Caco-2 (cell line): ENCODE measurements at regions not wholly inside any gene's neighbourhood (a gene's known extent, or its start where the extent isn't known, plus 50 kb on each side); places are given as distances from the start of the nearest gene placed in this dataset.

ENCODE experiments used
- BruUV-seq: library from RNA; stranded (reverse); fragments of 400-500 nt; replicated peaks from 2 replicates; lab custom pipeline; 2021; lab: Mats Ljungman, UMichigan
- CTCF ChIA-PET: fragments of 300-600 bp; sonication (Branson Sonifier 250); formaldehyde crosslinking; loops from one replicate; lab custom pipeline; 2022; ENCODE audit warnings: antibody characterized with exemption; lab: Charles Lee
- POLR2A ChIA-PET: fragments of 300-600 bp; sonication (Branson Sonifier 250); formaldehyde crosslinking; loops from one replicate; lab custom pipeline; 2022; ENCODE audit warnings: antibody characterized with exemption; lab: Charles Lee
- DNase-seq, 2 experiments: peaks; one replicate each; pipeline versions ENCODE4 v3.0.0 to v3.0.0-alpha.2; 2020 to 2022
- H3K27me3 ChIP-seq: replicated peaks from 2 replicates; pipeline ENCODE4 v1.6.0; 2011; ENCODE audit warnings: low read length; ENCODE audit not compliant: control insufficient read depth, insufficient read depth
- H3K36me3 ChIP-seq: 2 replicates; pipeline ENCODE4 v1.5.1; 2011; ENCODE audit warnings: low read length; ENCODE audit not compliant: control insufficient read depth, insufficient read depth
- H3K4me1 ChIP-seq: fragments of 250-450 bp; sonication (Bioruptor Pico); 2 replicates; pipeline ENCODE4 v1.5.1; 2020; ENCODE audit warnings: mild to moderate bottlenecking
- H3K4me3 ChIP-seq: 2 replicates; pipeline ENCODE4 v1.5.1; 2011; ENCODE audit warnings: low read depth, mild to moderate bottlenecking, control low read depth, low read length
- H3K9me3 ChIP-seq: fragments of 250-450 bp; sonication (Bioruptor Pico); 2 replicates; pipeline ENCODE4 v1.5.1; 2020; ENCODE audit warnings: mild to moderate bottlenecking, moderate library complexity
- H3K27ac Mint-ChIP-seq: one replicate; pipeline ENCODE4 v1.8.0; 2022; ENCODE audit warnings: mixed read lengths; ENCODE audit not compliant: unreplicated experiment
- H3K27me3 Mint-ChIP-seq: one replicate; pipeline ENCODE4 v1.8.0; 2022; ENCODE audit warnings: mixed read lengths; ENCODE audit not compliant: insufficient read depth, unreplicated experiment
- H3K36me3 Mint-ChIP-seq: one replicate; pipeline ENCODE4 v1.8.0; 2022; ENCODE audit warnings: mild to moderate bottlenecking, mixed read lengths; ENCODE audit not compliant: insufficient read depth, unreplicated experiment
- H3K4me1 Mint-ChIP-seq: one replicate; pipeline ENCODE4 v1.8.0; 2022; ENCODE audit warnings: low read depth, mixed read lengths; ENCODE audit not compliant: unreplicated experiment
- H3K4me3 Mint-ChIP-seq: one replicate; pipeline ENCODE4 v1.8.0; 2022; ENCODE audit warnings: mild to moderate bottlenecking, moderate library complexity, mixed read lengths; ENCODE audit not compliant: unreplicated experiment
- H3K9me3 Mint-ChIP-seq: one replicate; pipeline ENCODE4 v1.8.0; 2022; ENCODE audit warnings: mixed read lengths; ENCODE audit not compliant: unreplicated experiment
- intact Hi-C: fragments of 100-400 bp; cut with micrococcal nuclease; formaldehyde crosslinking; loops from one replicate; pipeline ENCODE4 v1.10.0; 2022; ENCODE audit not compliant: unreplicated experiment
- TF ChIP-seq, protein P1 (sequence below), 2 experiments: fragments of 200-600 bp in 1 of 2; IDR thresholded peaks; 1 replicate in 1 of 2; 2 replicates in 1 of 2; pipeline versions ENCODE4 v1.5.1 to v1.8.0; 2011 to 2022; ENCODE audit warnings: antibody characterized with exemption in 1 of 2, control low read depth in 1 of 2, inconsistent platforms in 1 of 2, low read depth in 1 of 2, low read length in 1 of 2, mild to moderate bottlenecking in 1 of 2, moderate library complexity in 1 of 2; ENCODE audit not compliant: insufficient read depth in 1 of 2, severe bottlenecking in 1 of 2, unreplicated experiment in 1 of 2

GRCh38 chr19:28426110-28426729 lies 786.7 kb downstream of the UQCRFS1 start:
- Histone ChIP-seq H3K4me1 (no peaks in the 10 kb centered on the region), H3K9me3 (no peaks in the 10 kb centered on the region), H3K36me3 (no peaks in the 10 kb centered on the region), H3K27me3 (no peaks in the 10 kb centered on the region), H3K4me3 (no peak overlapping the region)
- H3K27me3 Mint-ChIP-seq, result no peaks in the 10 kb centered on the region
- POLR2A ChIA-PET, result no interaction called here
- H3K9me3 Mint-ChIP-seq, result peaks cover 7% of the 10 kb centered on the region
- no peaks in the 10 kb centered on the region for H3K4me1 Mint-ChIP-seq
- TF ChIP-seq, protein P1, sequence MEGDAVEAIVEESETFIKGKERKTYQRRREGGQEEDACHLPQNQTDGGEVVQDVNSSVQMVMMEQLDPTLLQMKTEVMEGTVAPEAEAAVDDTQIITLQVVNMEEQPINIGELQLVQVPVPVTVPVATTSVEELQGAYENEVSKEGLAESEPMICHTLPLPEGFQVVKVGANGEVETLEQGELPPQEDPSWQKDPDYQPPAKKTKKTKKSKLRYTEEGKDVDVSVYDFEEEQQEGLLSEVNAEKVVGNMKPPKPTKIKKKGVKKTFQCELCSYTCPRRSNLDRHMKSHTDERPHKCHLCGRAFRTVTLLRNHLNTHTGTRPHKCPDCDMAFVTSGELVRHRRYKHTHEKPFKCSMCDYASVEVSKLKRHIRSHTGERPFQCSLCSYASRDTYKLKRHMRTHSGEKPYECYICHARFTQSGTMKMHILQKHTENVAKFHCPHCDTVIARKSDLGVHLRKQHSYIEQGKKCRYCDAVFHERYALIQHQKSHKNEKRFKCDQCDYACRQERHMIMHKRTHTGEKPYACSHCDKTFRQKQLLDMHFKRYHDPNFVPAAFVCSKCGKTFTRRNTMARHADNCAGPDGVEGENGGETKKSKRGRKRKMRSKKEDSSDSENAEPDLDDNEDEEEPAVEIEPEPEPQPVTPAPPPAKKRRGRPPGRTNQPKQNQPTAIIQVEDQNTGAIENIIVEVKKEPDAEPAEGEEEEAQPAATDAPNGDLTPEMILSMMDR (IDR thresholded peaks at IDR 0.05; ENCODE audit: insufficient read depth in 1 of 2, low read depth in 1 of 2, low read length in 1 of 2, severe bottlenecking in 1 of 2, unreplicated experiment in 1 of 2), result no peak
- intact Hi-C loops, result no loop called here
- no peak overlapping the region for H3K4me3 Mint-ChIP-seq
- BruUV-seq, result no TSS peak
- DNase-seq, result no peak
- H3K36me3 Mint-ChIP-seq, result no peaks in the 10 kb centered on the region
- H3K27ac Mint-ChIP-seq, result no peak overlapping the region
- CTCF ChIA-PET, result no interaction called here

- Mint-ChIP-seq H3K9me3 (peaks cover 7% of the 10 kb centered on the region), H3K27me3 (no peaks in the 10 kb centered on the region), H3K4me3 (no peak overlapping the region), H3K36me3 (no peaks in the 10 kb centered on the region), H3K27ac (no peak overlapping the region), H3K4me1 (no peaks in the 10 kb centered on the region)
- no peak overlapping the region for H3K4me3 ChIP-seq
- no peaks in the 10 kb centered on the region for H3K4me1 ChIP-seq
- no peaks in the 10 kb centered on the region for H3K36me3 ChIP-seq
- H3K9me3 ChIP-seq, result no peaks in the 10 kb centered on the region
- no peaks in the 10 kb centered on the region for H3K27me3 ChIP-seq
- TF ChIP-seq, protein P1 (IDR thresholded peaks at IDR 0.05; ENCODE audit: insufficient read depth in 1 of 2, low read depth in 1 of 2, low read length in 1 of 2, severe bottlenecking in 1 of 2, unreplicated experiment in 1 of 2), result no peak
- intact Hi-C loops, result no loop called here
- POLR2A ChIA-PET, result no interaction called here
- DNase-seq, result no peak
- CTCF ChIA-PET, result no interaction called here
- BruUV-seq, result no TSS peak
Observed at GRCh38 chr19:28425046-28425931, 787.7 kb downstream of the UQCRFS1 start.

- no peak overlapping the region for H3K4me3 Mint-ChIP-seq
- Histone ChIP-seq H3K4me1 (no peaks in the 10 kb centered on the region), H3K9me3 (no peaks in the 10 kb centered on the region), H3K27me3 (no peaks in the 10 kb centered on the region), H3K36me3 (no peaks in the 10 kb centered on the region), H3K4me3 (no peak overlapping the region)
- no TSS peak for BruUV-seq
- H3K27ac Mint-ChIP-seq, result no peak overlapping the region
- peaks cover 7% of the 10 kb centered on the region for H3K9me3 Mint-ChIP-seq
- DNase-seq, result no peak
- intact Hi-C loops, result no loop called here
- CTCF ChIA-PET, result no interaction called here
- TF ChIP-seq, protein P1 (IDR thresholded peaks at IDR 0.05; ENCODE audit: insufficient read depth in 1 of 2, low read depth in 1 of 2, low read length in 1 of 2, severe bottlenecking in 1 of 2, unreplicated experiment in 1 of 2), result no peak
- no peaks in the 10 kb centered on the region for H3K36me3 Mint-ChIP-seq
- POLR2A ChIA-PET, result no interaction called here
- no peaks in the 10 kb centered on the region for H3K27me3 Mint-ChIP-seq
- no peaks in the 10 kb centered on the region for H3K4me1 Mint-ChIP-seq
Observed at GRCh38 chr19:28424662-28425045, 788.3 kb downstream of the UQCRFS1 start.
